ENCODE measurements at regions not wholly inside any gene's neighbourhood (a gene's known extent, or its start where the extent isn't known, plus 50 kb on each side); places are given as distances from the start of the nearest gene placed in this dataset.

- no peak overlapping the region for H3K4me2 ChIP-seq (ENCODE audit: low read length)
- no peak overlapping the region for H3K9ac ChIP-seq (ENCODE audit: low read length)
- H3K27me3 Mint-ChIP-seq (ENCODE audit: low read depth, unreplicated experiment), result no peaks in the 10 kb centered on the region
- H3K79me2 ChIP-seq (ENCODE audit: insufficient read depth, low read length), result no peaks in the 10 kb centered on the region
- H2AFZ ChIP-seq (ENCODE audit: low read depth, low read length), result no peak overlapping the region
- H3K9me3 Mint-ChIP-seq (ENCODE audit: unreplicated experiment), result no peaks in the 10 kb centered on the region
- no peaks in the 10 kb centered on the region for H3K4me1 ChIP-seq (ENCODE audit: insufficient read depth, low read length)
- peaks cover 2% of the 10 kb centered on the region for H3K9me3 ChIP-seq (ENCODE audit: insufficient read depth, low read depth, low read length)
- no peak for FAIRE-seq
- no peak overlapping the region for H3K4me3 ChIP-seq (ENCODE audit: insufficient read depth, low read depth, low read length)
- no peaks in the 10 kb centered on the region for H4K20me1 ChIP-seq (ENCODE audit: insufficient read depth, low read length)
- no peaks in the 10 kb centered on the region for H3K36me3 Mint-ChIP-seq (ENCODE audit: low read depth, unreplicated experiment)
- no peak overlapping the region for H3K4me3 Mint-ChIP-seq (ENCODE audit: unreplicated experiment)
- no peak overlapping the region for H3K27ac Mint-ChIP-seq (ENCODE audit: unreplicated experiment)
- no peaks in the 10 kb centered on the region for H3K4me1 Mint-ChIP-seq (ENCODE audit: low read depth, unreplicated experiment)
- no peak overlapping the region for H3K27ac ChIP-seq (ENCODE audit: low read depth, low read length)
- DNase-seq (ENCODE audit: low read depth), result no peak
- no peaks in the 10 kb centered on the region for H3K27me3 ChIP-seq (ENCODE audit: insufficient read depth, low read length)
- H3K36me3 ChIP-seq (ENCODE audit: insufficient read depth, low read length), result no peaks in the 10 kb centered on the region
- no peak for TF ChIP-seq EZH2 (IDR thresholded peaks at IDR 0.05; ENCODE audit: insufficient read depth, low read length)
- TF ChIP-seq, protein P1, sequence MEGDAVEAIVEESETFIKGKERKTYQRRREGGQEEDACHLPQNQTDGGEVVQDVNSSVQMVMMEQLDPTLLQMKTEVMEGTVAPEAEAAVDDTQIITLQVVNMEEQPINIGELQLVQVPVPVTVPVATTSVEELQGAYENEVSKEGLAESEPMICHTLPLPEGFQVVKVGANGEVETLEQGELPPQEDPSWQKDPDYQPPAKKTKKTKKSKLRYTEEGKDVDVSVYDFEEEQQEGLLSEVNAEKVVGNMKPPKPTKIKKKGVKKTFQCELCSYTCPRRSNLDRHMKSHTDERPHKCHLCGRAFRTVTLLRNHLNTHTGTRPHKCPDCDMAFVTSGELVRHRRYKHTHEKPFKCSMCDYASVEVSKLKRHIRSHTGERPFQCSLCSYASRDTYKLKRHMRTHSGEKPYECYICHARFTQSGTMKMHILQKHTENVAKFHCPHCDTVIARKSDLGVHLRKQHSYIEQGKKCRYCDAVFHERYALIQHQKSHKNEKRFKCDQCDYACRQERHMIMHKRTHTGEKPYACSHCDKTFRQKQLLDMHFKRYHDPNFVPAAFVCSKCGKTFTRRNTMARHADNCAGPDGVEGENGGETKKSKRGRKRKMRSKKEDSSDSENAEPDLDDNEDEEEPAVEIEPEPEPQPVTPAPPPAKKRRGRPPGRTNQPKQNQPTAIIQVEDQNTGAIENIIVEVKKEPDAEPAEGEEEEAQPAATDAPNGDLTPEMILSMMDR (IDR thresholded peaks at IDR 0.05; ENCODE audit: insufficient read depth, low read depth, low read length), result no peak
These were observed 221.2 kb upstream of the SAMSN1 start for GRCh38 chr21:14767192-14767852.

DNA sequence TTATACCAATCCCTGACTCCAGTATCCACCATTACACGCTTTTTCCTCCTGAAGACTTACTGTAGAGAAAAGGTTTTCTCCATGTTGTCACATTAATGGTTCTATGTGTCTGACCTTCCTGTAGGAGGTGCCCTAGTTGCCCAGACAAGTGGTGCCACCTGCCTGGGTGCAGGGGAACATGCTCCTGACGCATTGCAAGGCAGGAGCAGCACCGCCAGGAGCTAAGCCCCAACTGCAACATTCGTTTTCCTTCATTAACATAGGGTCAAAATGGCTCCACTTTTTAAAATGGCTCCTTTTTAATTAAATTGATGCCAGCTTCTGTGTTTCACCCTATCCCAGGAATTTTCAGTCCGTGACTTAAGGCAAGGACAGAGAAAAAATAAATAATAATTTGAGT lies 220.1 kb upstream of the SAMSN1 start:
- H3K4me3 ChIP-seq (ENCODE audit: insufficient read depth, low read depth, low read length), result no peak overlapping the region
- no peak overlapping the region for H3K27ac ChIP-seq (ENCODE audit: low read depth, low read length)
- no peak overlapping the region for H3K9ac ChIP-seq (ENCODE audit: low read length)
- H2AFZ ChIP-seq (ENCODE audit: low read depth, low read length), result no peak overlapping the region
- H3K4me2 ChIP-seq (ENCODE audit: low read length), result no peak overlapping the region
- Mint-ChIP-seq H3K9me3 (ENCODE audit: unreplicated experiment) (no peaks in the 10 kb centered on the region), H3K36me3 (ENCODE audit: low read depth, unreplicated experiment) (no peaks in the 10 kb centered on the region), H3K4me3 (ENCODE audit: unreplicated experiment) (no peak overlapping the region), H3K27me3 (ENCODE audit: low read depth, unreplicated experiment) (no peaks in the 10 kb centered on the region), H3K27ac (ENCODE audit: unreplicated experiment) (no peak overlapping the region), H3K4me1 (ENCODE audit: low read depth, unreplicated experiment) (no peaks in the 10 kb centered on the region)
- no peaks in the 10 kb centered on the region for H3K4me1 ChIP-seq (ENCODE audit: insufficient read depth, low read length)
- no peaks in the 10 kb centered on the region for H3K27me3 ChIP-seq (ENCODE audit: insufficient read depth, low read length)
- no peaks in the 10 kb centered on the region for H4K20me1 ChIP-seq (ENCODE audit: insufficient read depth, low read length)
- FAIRE-seq (no peak), DNase-seq (ENCODE audit: low read depth) (no peak)
- no peaks in the 10 kb centered on the region for H3K79me2 ChIP-seq (ENCODE audit: insufficient read depth, low read length)
- TF ChIP-seq, protein P1 (IDR thresholded peaks at IDR 0.05; ENCODE audit: insufficient read depth, low read depth, low read length), result no peak
- TF ChIP-seq EZH2 (IDR thresholded peaks at IDR 0.05; ENCODE audit: insufficient read depth, low read length), result no peak
- H3K9me3 ChIP-seq (ENCODE audit: insufficient read depth, low read depth, low read length), result no peaks in the 10 kb centered on the region
- no peaks in the 10 kb centered on the region for H3K36me3 ChIP-seq (ENCODE audit: insufficient read depth, low read length)

- no peak for FAIRE-seq
- no peak for TF ChIP-seq EZH2 (IDR thresholded peaks at IDR 0.05; ENCODE audit: insufficient read depth, low read length)
- TF ChIP-seq, protein P1 (IDR thresholded peaks at IDR 0.05; ENCODE audit: insufficient read depth, low read depth, low read length), result no peak
- no peak overlapping the region for H2AFZ ChIP-seq (ENCODE audit: low read depth, low read length)
- H3K27ac Mint-ChIP-seq (ENCODE audit: unreplicated experiment), result no peak overlapping the region
- H3K9ac ChIP-seq (ENCODE audit: low read length), result no peak overlapping the region
- no peak overlapping the region for H3K27ac ChIP-seq (ENCODE audit: low read depth, low read length)
- no peak overlapping the region for H3K4me3 Mint-ChIP-seq (ENCODE audit: unreplicated experiment)
- H4K20me1 ChIP-seq (ENCODE audit: insufficient read depth, low read length), result no peaks in the 10 kb centered on the region
- no peaks in the 10 kb centered on the region for H3K4me1 Mint-ChIP-seq (ENCODE audit: low read depth, unreplicated experiment)
- H3K36me3 Mint-ChIP-seq (ENCODE audit: low read depth, unreplicated experiment), result no peaks in the 10 kb centered on the region
- no peaks in the 10 kb centered on the region for H3K36me3 ChIP-seq (ENCODE audit: insufficient read depth, low read length)
- no peak for DNase-seq (ENCODE audit: low read depth)
- H3K4me1 ChIP-seq (ENCODE audit: insufficient read depth, low read length), result no peaks in the 10 kb centered on the region
- H3K9me3 ChIP-seq (ENCODE audit: insufficient read depth, low read depth, low read length), result no peaks in the 10 kb centered on the region
- H3K79me2 ChIP-seq (ENCODE audit: insufficient read depth, low read length), result no peaks in the 10 kb centered on the region
- no peak overlapping the region for H3K4me2 ChIP-seq (ENCODE audit: low read length)
- no peaks in the 10 kb centered on the region for H3K9me3 Mint-ChIP-seq (ENCODE audit: unreplicated experiment)
- H3K27me3 Mint-ChIP-seq (ENCODE audit: low read depth, unreplicated experiment), result no peaks in the 10 kb centered on the region
- H3K4me3 ChIP-seq (ENCODE audit: insufficient read depth, low read depth, low read length), result no peak overlapping the region
- H3K27me3 ChIP-seq (ENCODE audit: insufficient read depth, low read length), result no peaks in the 10 kb centered on the region
These were observed 217.6 kb upstream of the SAMSN1 start for GRCh38 chr21:14763695-14764064.

Data from astrocyte (in vitro differentiated cells and primary cell).